Hepatocyte (in vitro differentiated cells): ENCODE measurements at regions not wholly inside any gene's neighbourhood (a gene's known extent, or its start where the extent isn't known, plus 50 kb on each side); places are given as distances from the start of the nearest gene placed in this dataset.
"Not testable (repeated sequence)": the region's sequence is repeated elsewhere in the genome, so short reads cannot be mapped to it uniquely, and the experiment has no call there.

Experiments
- DNase-seq: peaks from one replicate; pipeline ENCODE4 v3.0.0-alpha.2; 2016; ENCODE audit warnings: low spot score
- H2AFZ ChIP-seq: fragments of 200-600 bp; sonication (generic); 2 replicates; pipeline ENCODE4 v1.6.0; 2016; ENCODE audit warnings: antibody characterized with exemption, mild to moderate bottlenecking
- H3K27ac ChIP-seq: fragments of 200-600 bp; sonication (generic); 2 replicates; pipeline ENCODE4 v1.5.1; 2016; ENCODE audit warnings: mild to moderate bottlenecking
- H3K27me3 ChIP-seq: fragments of 200-600 bp; sonication (generic); 2 replicates; pipeline ENCODE4 v1.6.1; 2016
- H3K36me3 ChIP-seq: fragments of 200-600 bp; sonication (generic); replicated peaks from 2 replicates; pipeline ENCODE4 v1.5.1; 2016; ENCODE audit warnings: low read depth; ENCODE audit not compliant: insufficient read depth
- H3K4me1 ChIP-seq: fragments of 200-600 bp; sonication (generic); 2 replicates; pipeline ENCODE4 v1.5.1; 2016; ENCODE audit warnings: mild to moderate bottlenecking, moderate library complexity; ENCODE audit not compliant: insufficient read depth
- H3K4me2 ChIP-seq: fragments of 200-600 bp; sonication (generic); 2 replicates; pipeline ENCODE4 v1.6.0; 2016
- H3K4me3 ChIP-seq: fragments of 200-600 bp; sonication (generic); 2 replicates; pipeline ENCODE4 v1.5.1; 2016; ENCODE audit warnings: mild to moderate bottlenecking
- H3K79me2 ChIP-seq: fragments of 200-600 bp; sonication (generic); 2 replicates; pipeline ENCODE4 v1.6.0; 2017; ENCODE audit warnings: mild to moderate bottlenecking
- H3K9me2 ChIP-seq: fragments of 200-600 bp; sonication (generic); replicated peaks from 2 replicates; pipeline ENCODE4 v1.6.0; 2017; ENCODE audit warnings: mild to moderate bottlenecking; ENCODE audit not compliant: insufficient read depth
- H3K9me3 ChIP-seq: fragments of 200-600 bp; sonication (generic); 2 replicates; pipeline ENCODE4 v1.5.1; 2016; ENCODE audit warnings: low read depth, mild to moderate bottlenecking
- H4K20me1 ChIP-seq: fragments of 200-600 bp; sonication (generic); 2 replicates; pipeline ENCODE4 v1.6.0; 2016; ENCODE audit warnings: mild to moderate bottlenecking; ENCODE audit not compliant: insufficient read depth, poor library complexity, severe bottlenecking
- CTCF ChIP-seq: fragments of 200-600 bp; sonication (generic); IDR thresholded peaks from 2 replicates; pipeline ENCODE4 v1.5.1; 2016; ENCODE audit warnings: antibody characterized with exemption, mild to moderate bottlenecking; ENCODE audit not compliant: poor library complexity
- EZH2 ChIP-seq: fragments of 200-600 bp; sonication (generic); IDR thresholded peaks from 2 replicates; pipeline ENCODE4 v1.6.1; 2016; ENCODE audit warnings: antibody characterized with exemption, mild to moderate bottlenecking, borderline replicate concordance
- EZH2phosphoT487 ChIP-seq: fragments of 200-600 bp; sonication (generic); IDR thresholded peaks from one replicate; pipeline ENCODE4 v1.6.1; 2018; ENCODE audit warnings: antibody characterized with exemption, mild to moderate bottlenecking, low read depth, moderate library complexity; ENCODE audit not compliant: unreplicated experiment, severe bottlenecking
- WGBS: methylation state at CpG from one replicate; pipeline ENCODE4 v1.1.6; 2016; ENCODE audit warnings: low lambda C conversion rate; ENCODE audit errors: missing lambda C conversion rate; 5-methylcytosine and 5-hydroxymethylcytosine counted together

GRCh38 chr6:144378437-144378836, 93.3 kb downstream of the UTRN start:
- Histone ChIP-seq H3K9me2 (no peaks in the 10 kb centered on the region), H3K79me2 (peaks cover 67% of the 10 kb centered on the region), H3K4me2 (no peak overlapping the region), H4K20me1 (no peaks in the 10 kb centered on the region), H2AFZ (no peak overlapping the region), H3K9me3 (no peaks in the 10 kb centered on the region), H3K27ac (peak overlapping the region; percentile 29), H3K4me1 (peaks cover 6% of the 10 kb centered on the region), H3K36me3 (no peaks in the 10 kb centered on the region), H3K27me3 (no peaks in the 10 kb centered on the region), H3K4me3 (no peak overlapping the region)
- no peak for DNase-seq
- no peak for TF ChIP-seq CTCF
- TF ChIP-seq EZH2: no peak
- WGBS: 67% methylated on average over 4 of the region's 4 CpGs

- no peaks in the 10 kb centered on the region for H4K20me1 ChIP-seq
- H2AFZ ChIP-seq: no peak overlapping the region
- 89% methylated on average over 7 of the region's 7 CpGs for WGBS
- no peak overlapping the region for H3K4me3 ChIP-seq
- peaks cover 61% of the 10 kb centered on the region for H3K79me2 ChIP-seq
- no peak overlapping the region for H3K4me2 ChIP-seq
- H3K27me3 ChIP-seq: no peaks in the 10 kb centered on the region
- H3K9me2 ChIP-seq: no peaks in the 10 kb centered on the region
- peaks cover 6% of the 10 kb centered on the region for H3K4me1 ChIP-seq
- no peak for TF ChIP-seq EZH2phosphoT487
- TF ChIP-seq CTCF: no peak
- TF ChIP-seq EZH2: no peak
- H3K36me3 ChIP-seq: no peaks in the 10 kb centered on the region
- no peak for DNase-seq
- no peak overlapping the region for H3K27ac ChIP-seq
- no peaks in the 10 kb centered on the region for H3K9me3 ChIP-seq
Observed at GRCh38 chr6:144379356-144379755, 94.2 kb downstream of the UTRN start.

GRCh38 chr6:144381499-144381898, 96.4 kb downstream of the UTRN start:
- H3K79me2 ChIP-seq: peaks cover 46% of the 10 kb centered on the region
- not testable (repeated sequence) for H3K27ac ChIP-seq, H3K4me2 ChIP-seq, H3K9me2 ChIP-seq, H3K36me3 ChIP-seq, H2AFZ ChIP-seq, H4K20me1 ChIP-seq, DNase-seq, H3K4me1 ChIP-seq, H3K9me3 ChIP-seq, H3K4me3 ChIP-seq, H3K27me3 ChIP-seq
- WGBS: 100% methylated on average over 2 of the region's 2 CpGs

GRCh38 chr6:144383336-144383735, 98.2 kb downstream of the UTRN start:
- no peaks in the 10 kb centered on the region for H3K9me2 ChIP-seq
- TF ChIP-seq EZH2phosphoT487: no peak
- no peak for TF ChIP-seq EZH2
- no peak for TF ChIP-seq CTCF
- no peak for DNase-seq
- no peaks in the 10 kb centered on the region for H4K20me1 ChIP-seq
- no peak overlapping the region for H3K4me3 ChIP-seq
- H3K36me3 ChIP-seq: no peaks in the 10 kb centered on the region
- no peaks in the 10 kb centered on the region for H3K4me1 ChIP-seq
- no peak overlapping the region for H3K27ac ChIP-seq
- WGBS: 98% methylated on average over 2 of the region's 2 CpGs
- peaks cover 47% of the 10 kb centered on the region for H3K79me2 ChIP-seq
- no peaks in the 10 kb centered on the region for H3K27me3 ChIP-seq
- H3K9me3 ChIP-seq: no peaks in the 10 kb centered on the region
- H3K4me2 ChIP-seq: no peak overlapping the region
- H2AFZ ChIP-seq: no peak overlapping the region
